Activated CD8-positive, alpha-beta memory T cell treated with anti-CD3 and anti-CD28 coated beads, Interleukin-2, amount 50 U/mL, for 4 hours (primary cell): ENCODE measurements at regions not wholly inside any gene's neighbourhood (a gene's known extent, or its start where the extent isn't known, plus 50 kb on each side); places are given as distances from the start of the nearest gene placed in this dataset.

Experiments used
- DNase-seq: peaks from one replicate; pipeline ENCODE4 v3.0.0-alpha.2; 2020

DNA sequence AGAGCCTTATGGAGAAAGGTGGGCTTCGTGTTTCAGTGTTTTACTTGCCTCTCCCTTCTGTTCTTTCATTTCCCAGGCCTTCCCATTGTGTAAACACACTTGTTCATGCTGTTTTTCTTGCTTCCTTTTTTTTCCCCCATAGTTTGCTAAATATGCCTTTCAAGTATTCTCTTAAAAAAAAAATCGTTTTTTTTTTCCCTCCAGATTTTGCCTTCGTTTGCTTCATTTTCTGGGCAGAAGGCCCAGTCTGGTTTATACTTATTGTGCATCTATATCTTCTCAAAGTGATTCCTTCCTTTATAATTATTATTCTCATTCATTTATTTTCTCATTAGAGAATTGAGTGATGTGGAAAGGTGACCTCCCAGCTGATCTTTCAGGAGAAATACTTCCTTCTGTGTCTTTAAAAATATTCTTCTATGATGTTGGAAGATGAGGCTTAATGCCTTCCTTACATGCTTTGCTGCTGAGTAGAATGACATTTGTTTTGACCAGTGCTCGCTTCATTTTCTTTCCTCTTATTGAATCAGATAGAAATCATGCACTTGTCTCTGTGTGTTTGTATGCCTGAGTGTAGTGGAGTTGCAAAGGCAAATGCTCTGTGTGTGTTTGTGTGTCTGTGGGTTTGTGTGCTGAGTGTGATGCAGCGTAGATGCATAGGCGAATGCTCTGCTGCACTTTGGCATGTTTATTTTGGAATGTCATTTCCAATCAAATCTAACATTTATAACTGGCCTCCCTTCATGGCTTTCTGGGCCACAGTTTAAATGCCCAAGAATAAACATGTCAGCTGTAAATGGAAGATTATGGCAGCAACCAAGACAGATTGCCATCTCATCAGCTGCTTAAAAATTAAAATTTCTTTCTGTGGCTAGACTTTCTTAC, 591.4 kb downstream of the FGF9 start:
- DNase-seq = no peak

GRCh38 chr13:22263185-22263584, 592.3 kb downstream of the FGF9 start:
- no peak for DNase-seq

DNA sequence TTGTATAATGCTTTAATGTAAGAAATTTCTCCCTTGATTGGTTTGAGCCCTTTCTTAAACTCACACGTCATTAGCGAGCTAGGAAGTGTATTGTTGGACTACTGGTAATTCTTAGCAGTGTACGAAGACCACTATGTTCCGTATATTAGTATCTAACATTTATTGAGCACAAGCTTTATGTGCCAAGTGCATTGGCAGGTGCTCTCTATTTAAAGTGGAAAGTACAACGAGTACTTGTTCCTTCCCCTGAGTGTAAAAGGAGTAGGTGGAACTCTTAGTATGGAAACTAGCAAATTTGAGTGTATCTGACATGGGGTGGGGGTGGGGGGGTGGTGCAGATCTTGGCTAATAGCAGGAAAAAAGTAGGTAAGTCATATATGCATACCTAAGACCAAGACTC, 594.7 kb downstream of the FGF9 start:
- DNase-seq = no peak

DNA sequence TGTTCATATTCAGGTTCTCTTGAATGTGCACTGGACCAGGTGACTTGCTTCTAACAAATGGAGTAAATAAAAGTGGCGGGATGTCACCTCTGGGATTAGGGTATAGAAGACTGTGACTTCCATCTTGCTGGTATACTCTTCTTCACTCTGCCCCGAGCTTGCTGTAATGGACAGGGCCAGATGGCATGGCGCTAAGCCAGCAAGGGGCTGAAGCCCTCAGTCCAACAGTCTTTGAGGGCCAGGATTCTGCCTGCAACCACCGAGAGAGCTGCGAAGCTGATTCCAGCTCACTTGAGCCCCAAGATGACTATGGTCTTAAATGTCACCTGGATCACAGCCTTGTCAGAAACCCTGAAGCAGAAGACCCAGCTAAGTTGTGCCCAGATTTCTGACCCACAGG, 600.0 kb downstream of the FGF9 start:
- DNase-seq = no peak

- DNase-seq = no peak
Observed at GRCh38 chr13:22271903-22272302, 601.0 kb downstream of the FGF9 start.

DNA sequence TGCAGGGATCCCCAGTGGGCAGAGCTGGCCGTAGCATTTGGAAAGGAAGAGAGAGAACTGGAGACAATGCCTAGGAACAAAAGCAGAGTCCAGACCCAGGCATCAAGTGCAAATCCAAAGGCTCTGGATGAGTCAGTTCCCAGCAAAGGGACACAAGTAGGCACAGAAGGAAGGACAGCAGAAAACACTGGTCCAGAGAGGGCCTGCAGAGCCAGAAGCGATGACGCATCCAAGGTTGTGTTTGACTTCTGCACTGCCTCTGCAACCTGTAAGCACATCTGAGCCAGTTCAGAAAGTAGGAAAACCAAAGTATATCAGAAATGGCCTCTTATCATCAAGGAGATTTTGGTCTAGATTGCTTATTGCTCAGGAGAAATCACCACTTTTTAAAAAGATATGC, 604.5 kb downstream of the FGF9 start:
- no peak for DNase-seq

DNA sequence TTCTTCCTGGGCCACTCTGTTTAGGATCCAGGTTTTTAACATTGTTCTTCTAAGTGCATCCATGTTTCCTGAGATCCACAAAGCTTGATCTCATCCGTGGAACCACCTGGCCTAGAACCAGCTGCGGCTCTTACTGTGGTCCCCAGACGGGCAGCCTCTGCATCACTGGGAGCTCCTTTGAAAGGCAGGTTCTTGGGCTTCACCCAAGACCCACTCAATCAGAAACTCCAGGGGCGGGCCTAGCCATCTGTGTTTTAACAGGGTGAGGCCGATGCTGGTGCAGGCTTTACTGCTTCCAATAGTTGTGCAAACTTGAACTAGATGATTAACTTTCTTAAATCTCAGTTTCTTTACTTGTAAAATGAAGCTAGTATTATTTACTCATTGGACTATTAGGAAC, 605.7 kb downstream of the FGF9 start:
- no peak for DNase-seq

- peak; percentile 76 for DNase-seq
Observed at GRCh38 chr13:22278336-22278929, 607.6 kb downstream of the FGF9 start.

- no peak for DNase-seq
Observed at GRCh38 chr13:22285867-22286266, 615.0 kb downstream of the FGF9 start.

DNA sequence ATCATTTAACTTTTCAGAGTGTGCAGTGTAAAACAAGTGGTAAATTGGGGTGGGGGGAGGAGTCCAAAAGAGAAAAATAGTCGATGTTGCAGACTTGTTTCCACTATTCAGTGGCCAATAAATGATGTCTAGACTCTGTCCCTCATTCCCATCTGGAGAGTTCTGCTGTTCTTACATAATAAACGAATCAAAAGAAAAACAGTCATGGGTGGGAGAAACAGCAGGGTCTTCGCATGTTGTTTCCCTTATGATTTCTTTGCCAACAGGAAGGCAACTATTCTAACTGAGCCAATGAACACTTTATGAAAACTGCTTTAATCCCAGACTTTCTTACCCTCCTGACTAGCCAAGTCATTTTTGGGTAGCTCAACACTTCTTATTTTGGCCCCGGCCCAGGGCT, 615.5 kb downstream of the FGF9 start:
- no peak for DNase-seq

DNA sequence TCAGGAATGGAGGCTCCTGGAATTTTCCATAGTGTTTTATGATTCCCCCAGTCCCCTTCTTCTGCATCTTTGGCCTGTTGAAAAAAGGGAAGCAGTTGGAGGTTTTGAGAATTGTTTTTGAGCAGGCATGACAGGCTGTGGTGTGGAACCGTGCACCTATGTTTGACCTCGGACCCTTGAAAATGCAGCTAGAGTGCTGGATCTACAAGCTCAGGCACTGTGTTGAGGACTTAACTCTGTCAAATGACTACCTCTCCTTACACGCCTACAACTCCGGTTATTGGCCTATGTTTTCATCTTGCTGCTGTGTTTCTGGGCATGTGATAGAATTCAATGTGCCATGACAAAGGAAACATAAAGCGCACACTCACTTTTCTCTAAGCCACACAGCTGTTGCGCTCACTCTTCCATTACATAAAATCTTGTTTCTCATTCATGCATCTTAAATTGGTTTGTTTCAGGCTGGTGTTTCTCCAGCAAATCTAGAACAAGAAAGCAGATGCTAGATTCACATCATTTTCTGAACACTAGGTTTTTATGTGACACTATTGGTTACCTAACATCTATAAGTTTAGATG, 616.6 kb downstream of the FGF9 start:
- no peak for DNase-seq

GRCh38 chr13:22288496-22288895, 617.6 kb downstream of the FGF9 start:
- no peak for DNase-seq

DNA sequence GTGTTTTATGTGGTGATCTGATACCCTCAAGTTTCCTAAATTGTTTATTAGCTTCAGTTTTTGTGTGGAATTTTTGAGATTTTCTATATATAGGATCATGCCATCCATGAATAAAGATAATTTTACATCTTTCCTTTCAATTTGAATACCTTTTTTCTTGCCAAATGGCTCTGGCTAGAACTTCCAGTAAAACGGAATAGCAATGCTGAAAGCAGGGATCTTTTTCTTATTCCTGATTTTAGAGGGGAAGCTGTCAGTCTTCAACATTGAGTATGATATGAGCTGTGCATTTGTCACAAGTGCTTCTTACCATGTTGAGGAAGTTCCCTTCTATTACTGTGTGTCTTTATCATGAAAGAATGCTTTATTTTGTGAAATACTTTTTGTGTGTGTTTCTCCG, 618.8 kb downstream of the FGF9 start:
- DNase-seq = no peak

- no peak for DNase-seq
Observed at GRCh38 chr13:22298530-22298929, 627.7 kb downstream of the FGF9 start.

- no peak for DNase-seq
Observed at GRCh38 chr13:22311734-22312404, 641.0 kb downstream of the FGF9 start.

- DNase-seq = no peak
Observed at GRCh38 chr13:22312405-22312803, 641.5 kb downstream of the FGF9 start.

GRCh38 chr13:22316494-22317025, 645.7 kb downstream of the FGF9 start:
- DNase-seq = no peak

DNA sequence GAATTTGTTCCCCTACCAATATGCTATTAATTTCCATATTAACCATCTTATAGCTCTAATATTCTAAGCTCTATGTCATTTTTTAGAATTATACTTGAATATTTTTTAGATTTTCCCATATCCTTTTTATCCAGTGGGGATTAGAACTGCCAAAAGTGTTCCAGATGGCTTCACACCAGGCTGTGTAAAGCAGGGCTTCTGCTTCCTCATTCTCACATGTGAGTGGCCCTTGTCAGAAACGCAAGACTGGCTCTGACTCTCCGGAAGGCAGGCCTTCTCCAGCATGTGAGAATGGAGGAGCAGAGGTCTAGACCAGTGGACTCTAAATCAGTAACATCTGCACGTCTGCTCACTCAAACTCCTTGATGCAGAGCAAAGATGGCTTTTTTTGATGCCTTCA, 650.1 kb downstream of the FGF9 start:
- no peak for DNase-seq

DNA sequence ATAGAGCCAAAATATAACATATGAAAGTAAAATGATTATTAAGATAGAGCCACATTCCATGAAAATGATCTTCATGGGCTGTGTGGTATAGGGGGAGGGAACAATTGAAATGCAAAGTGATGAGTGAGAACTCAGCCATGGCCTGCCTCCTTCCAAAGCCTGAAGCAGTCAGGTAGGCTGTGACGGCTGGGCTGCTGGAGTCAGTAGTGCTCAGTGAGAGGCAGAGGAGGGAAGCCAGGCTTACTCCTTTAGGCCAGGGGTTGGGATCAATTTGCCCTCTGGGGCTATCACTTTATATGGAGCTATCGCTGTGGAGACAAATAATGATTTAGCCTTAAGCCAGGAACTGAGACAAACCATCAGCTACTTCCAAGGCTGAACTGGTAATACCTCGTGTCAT, 654.9 kb downstream of the FGF9 start:
- DNase-seq = no peak

GRCh38 chr13:22332416-22332815, 661.5 kb downstream of the FGF9 start:
- no peak for DNase-seq

GRCh38 chr13:22336460-22336859, 665.6 kb downstream of the FGF9 start:
- DNase-seq = no peak

DNA sequence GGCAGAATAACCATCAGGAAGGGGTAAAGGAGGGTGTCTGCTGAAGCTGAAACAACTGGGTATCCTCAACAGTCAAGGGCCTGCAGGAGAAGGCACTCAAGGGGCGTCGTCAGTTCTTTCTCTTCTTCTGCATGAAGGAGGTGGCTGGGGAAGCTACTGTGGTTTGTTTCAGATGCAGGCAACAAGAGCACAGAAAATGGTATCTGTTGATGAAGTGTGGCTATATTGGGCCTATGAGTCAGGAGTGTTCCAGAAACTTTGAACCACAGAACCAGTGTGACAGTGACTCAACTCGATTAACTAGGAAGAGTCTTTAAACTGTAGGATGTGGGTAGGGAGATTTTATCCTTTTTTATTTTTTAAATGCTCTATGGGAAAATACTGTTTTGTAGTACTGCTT, 686.3 kb downstream of the FGF9 start:
- no peak for DNase-seq

DNA sequence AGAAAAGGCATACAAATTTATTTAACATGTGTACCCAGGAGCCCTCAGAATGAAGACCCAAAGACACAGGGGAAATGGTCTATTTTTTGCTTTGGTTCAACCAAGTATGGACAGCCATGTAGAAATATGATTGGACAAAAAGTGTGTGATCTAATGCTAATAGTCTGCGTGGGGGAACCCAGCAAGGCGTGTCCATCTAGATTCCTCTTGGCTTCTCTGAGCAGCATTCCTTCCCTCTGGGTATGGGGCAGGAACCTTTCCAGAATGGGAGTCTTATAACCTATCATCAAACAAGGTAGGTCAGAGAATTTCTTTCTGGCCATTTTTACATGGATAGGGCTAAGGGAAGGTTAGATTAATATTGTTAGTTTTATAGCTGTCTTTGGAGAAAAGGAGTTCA, 698.2 kb downstream of the FGF9 start:
- DNase-seq = no peak

DNA sequence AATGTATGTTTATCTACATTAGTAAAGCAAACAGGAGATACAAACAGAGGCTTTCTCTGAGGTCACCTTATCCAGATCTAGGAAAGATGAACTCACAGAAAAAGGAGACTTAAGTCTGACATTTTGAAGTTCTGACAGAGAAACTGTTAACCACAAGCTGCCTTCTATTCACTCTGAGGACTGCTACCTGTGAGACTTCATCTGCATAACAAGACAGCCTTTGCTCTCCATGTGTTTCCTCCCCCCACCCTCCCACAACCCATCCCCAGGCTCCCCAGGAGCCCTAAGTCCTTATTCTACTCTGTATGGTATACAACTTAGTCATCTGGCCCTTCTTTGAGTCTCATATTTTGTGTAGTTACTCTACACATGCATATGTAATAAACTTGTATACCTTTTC, 699.0 kb downstream of the FGF9 start:
- DNase-seq = no peak
